OCI-LY1 (cell line): ENCODE measurements at regions not wholly inside any gene's neighbourhood (a gene's known extent, or its start where the extent isn't known, plus 50 kb on each side); places are given as distances from the start of the nearest gene placed in this dataset.

Source experiments
- EZH2 ChIP-seq: fragments of 200-600 bp; sonication (generic), shearing (Covaris generic); IDR thresholded peaks from 2 replicates; pipeline ENCODE4 v1.8.0; 2017; ENCODE audit warnings: borderline replicate concordance, mixed run types, mild to moderate bottlenecking, antibody characterized with exemption, low read length, moderate library complexity, mixed read lengths
- TF ChIP-seq, protein P1 (sequence below): fragments of 200-600 bp; sonication (generic), shearing (Covaris generic); IDR thresholded peaks from 2 replicates; pipeline ENCODE4 v1.5.1; 2017; ENCODE audit warnings: mild to moderate bottlenecking, antibody characterized with exemption, low read length, moderate library complexity, mixed read lengths

DNA sequence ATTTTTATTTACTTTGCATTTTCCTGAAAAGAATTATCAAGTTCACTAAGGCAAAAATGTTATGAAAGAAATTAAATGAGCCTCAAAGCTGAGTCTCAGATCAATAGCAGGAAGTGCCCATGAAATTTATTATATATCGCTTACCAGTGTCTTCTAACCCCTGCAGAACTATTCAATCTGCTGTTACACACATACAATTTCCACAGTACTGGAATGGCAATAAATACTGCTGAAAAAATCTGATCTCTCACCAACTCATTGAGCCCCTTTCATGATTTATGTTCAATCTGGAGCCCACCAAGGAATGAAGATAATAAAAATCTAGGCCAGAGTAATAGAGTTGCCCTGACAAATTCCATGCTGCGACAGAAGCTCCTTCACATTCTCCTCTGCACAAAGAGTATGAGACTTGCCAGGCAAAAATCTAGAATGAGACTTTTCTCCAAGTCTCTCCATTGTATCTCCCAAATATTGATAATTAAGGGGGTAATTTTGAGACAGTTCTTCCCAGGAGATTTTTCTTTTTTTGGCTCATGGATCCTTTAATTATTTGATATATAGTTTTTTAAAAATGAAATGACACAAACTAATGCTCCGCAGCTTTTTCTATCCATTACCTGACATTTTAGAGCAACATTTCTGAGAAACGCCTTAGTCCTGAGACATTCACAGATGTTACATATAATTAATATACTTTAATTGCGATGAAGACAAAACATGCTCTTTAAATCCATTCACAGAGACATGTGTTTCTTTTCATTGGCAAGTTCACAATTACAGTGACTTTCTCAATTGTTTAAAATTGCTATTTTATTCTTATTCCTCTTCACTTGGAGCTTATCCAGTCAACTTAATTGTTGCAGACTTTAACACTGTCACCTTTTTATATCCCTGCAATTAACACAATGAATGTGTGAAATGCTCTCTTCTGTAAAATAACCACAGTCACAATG lies 1020.4 kb downstream of the CBLN2 start:
- TF ChIP-seq, protein P1, sequence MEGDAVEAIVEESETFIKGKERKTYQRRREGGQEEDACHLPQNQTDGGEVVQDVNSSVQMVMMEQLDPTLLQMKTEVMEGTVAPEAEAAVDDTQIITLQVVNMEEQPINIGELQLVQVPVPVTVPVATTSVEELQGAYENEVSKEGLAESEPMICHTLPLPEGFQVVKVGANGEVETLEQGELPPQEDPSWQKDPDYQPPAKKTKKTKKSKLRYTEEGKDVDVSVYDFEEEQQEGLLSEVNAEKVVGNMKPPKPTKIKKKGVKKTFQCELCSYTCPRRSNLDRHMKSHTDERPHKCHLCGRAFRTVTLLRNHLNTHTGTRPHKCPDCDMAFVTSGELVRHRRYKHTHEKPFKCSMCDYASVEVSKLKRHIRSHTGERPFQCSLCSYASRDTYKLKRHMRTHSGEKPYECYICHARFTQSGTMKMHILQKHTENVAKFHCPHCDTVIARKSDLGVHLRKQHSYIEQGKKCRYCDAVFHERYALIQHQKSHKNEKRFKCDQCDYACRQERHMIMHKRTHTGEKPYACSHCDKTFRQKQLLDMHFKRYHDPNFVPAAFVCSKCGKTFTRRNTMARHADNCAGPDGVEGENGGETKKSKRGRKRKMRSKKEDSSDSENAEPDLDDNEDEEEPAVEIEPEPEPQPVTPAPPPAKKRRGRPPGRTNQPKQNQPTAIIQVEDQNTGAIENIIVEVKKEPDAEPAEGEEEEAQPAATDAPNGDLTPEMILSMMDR: no peak
- no peak for TF ChIP-seq EZH2
